Peyer's patch (tissue), 4 donors: ENCODE measurements at regions not wholly inside any gene's neighbourhood (a gene's known extent, or its start where the extent isn't known, plus 50 kb on each side); places are given as distances from the start of the nearest gene placed in this dataset.

Experiments
- POLR2A ChIP-seq, 2 donors: fragments of 450-650 bp; IDR thresholded peaks; one replicate each; pipeline ENCODE4 v1.5.1; 2017; ENCODE audit warnings: antibody characterized with exemption in 2 of 2, mild to moderate bottlenecking in 2 of 2, moderate library complexity in 2 of 2
- TF ChIP-seq, protein P1 (sequence below), 6 experiments: fragments of 450-650 bp in 4 of 6; fragments of 200-600 bp in 2 of 6; sonication (generic) in 1 of 6; IDR thresholded peaks; one replicate each; pipeline ENCODE4 v1.5.1; 2017 to 2019; ENCODE audit warnings: antibody characterized with exemption in 6 of 6, mild to moderate bottlenecking in 3 of 6, moderate library complexity in 1 of 6

GRCh38 chr2:523698-524270 is 153.4 kb downstream of the TMEM18 start:
- no peak for TF ChIP-seq POLR2A (IDR thresholded peaks at IDR 0.05)
- TF ChIP-seq, protein P1, sequence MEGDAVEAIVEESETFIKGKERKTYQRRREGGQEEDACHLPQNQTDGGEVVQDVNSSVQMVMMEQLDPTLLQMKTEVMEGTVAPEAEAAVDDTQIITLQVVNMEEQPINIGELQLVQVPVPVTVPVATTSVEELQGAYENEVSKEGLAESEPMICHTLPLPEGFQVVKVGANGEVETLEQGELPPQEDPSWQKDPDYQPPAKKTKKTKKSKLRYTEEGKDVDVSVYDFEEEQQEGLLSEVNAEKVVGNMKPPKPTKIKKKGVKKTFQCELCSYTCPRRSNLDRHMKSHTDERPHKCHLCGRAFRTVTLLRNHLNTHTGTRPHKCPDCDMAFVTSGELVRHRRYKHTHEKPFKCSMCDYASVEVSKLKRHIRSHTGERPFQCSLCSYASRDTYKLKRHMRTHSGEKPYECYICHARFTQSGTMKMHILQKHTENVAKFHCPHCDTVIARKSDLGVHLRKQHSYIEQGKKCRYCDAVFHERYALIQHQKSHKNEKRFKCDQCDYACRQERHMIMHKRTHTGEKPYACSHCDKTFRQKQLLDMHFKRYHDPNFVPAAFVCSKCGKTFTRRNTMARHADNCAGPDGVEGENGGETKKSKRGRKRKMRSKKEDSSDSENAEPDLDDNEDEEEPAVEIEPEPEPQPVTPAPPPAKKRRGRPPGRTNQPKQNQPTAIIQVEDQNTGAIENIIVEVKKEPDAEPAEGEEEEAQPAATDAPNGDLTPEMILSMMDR (IDR thresholded peaks at IDR 0.05) = no peak
